ENCODE measurements at regions not wholly inside any gene's neighbourhood (a gene's known extent, or its start where the extent isn't known, plus 50 kb on each side); places are given as distances from the start of the nearest gene placed in this dataset.

DNA sequence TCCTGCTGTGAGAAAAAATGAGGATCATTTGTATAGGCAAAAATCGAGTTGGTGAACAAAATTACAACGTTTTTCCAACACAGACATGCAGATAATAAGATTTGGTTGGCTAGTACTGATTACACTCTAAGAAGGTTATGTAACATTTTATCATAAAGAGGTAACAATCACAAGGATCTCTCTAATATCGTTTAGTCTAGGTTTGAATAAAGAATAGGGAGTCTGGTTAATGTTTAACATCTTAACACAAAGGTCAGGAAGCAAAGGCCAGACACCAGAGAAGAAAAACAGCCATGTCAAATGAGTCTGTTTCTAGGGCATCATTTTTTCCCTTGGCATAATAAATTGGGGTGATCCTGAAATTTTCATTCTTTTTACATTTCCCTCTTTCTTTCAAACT is 207.4 kb upstream of the CHRM3 start:
- Histone ChIP-seq H3K36me3 (no peaks in the 10 kb centered on the region), H3K4me3 (no peak overlapping the region), H3K9me3 (peaks cover 0 to 6% (median 0%) of the 10 kb centered on the region in 11 donors), H3K27ac (no peak overlapping the region), H3K27me3 (no peaks in the 10 kb centered on the region), H3K4me1 (no peaks in the 10 kb centered on the region)
- ATAC-seq (no peak), DNase-seq (no peak)
- TF ChIP-seq, protein P1, sequence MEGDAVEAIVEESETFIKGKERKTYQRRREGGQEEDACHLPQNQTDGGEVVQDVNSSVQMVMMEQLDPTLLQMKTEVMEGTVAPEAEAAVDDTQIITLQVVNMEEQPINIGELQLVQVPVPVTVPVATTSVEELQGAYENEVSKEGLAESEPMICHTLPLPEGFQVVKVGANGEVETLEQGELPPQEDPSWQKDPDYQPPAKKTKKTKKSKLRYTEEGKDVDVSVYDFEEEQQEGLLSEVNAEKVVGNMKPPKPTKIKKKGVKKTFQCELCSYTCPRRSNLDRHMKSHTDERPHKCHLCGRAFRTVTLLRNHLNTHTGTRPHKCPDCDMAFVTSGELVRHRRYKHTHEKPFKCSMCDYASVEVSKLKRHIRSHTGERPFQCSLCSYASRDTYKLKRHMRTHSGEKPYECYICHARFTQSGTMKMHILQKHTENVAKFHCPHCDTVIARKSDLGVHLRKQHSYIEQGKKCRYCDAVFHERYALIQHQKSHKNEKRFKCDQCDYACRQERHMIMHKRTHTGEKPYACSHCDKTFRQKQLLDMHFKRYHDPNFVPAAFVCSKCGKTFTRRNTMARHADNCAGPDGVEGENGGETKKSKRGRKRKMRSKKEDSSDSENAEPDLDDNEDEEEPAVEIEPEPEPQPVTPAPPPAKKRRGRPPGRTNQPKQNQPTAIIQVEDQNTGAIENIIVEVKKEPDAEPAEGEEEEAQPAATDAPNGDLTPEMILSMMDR (IDR thresholded peaks at IDR 0.05) = no peak
- intact Hi-C loops (cut with DNase I) = no loop called here
- 44 to 57% methylated on average over 3 of the region's 3 CpGs for WGBS, 2 donors

DNA sequence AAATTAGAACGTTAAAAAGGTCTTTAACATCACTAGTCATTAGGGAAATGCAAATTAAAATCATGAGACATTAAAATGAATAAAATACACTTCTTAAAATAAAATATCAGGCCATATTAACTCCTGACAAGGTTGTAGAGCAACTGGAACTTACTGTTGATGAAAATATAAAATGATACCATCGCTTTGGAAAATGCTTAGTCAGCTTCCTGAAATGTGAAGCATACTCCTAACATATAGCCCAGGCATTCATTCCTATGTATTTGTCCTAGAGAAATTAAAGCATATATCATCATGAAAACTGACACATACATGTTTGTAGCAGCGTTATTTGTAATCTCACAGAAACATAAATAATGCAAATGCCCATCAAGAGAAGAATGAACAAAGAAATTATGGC is 211.5 kb upstream of the CHRM3 start:
- TF ChIP-seq, protein P1 (IDR thresholded peaks at IDR 0.05) = no peak
- Histone ChIP-seq H3K4me3 (no peak overlapping the region), H3K27ac (no peak overlapping the region), H3K9me3 (peaks cover 0 to 26% (median 0%) of the 10 kb centered on the region in 11 donors), H3K4me1 (no peaks in the 10 kb centered on the region), H3K27me3 (no peaks in the 10 kb centered on the region), H3K36me3 (no peaks in the 10 kb centered on the region)
- ATAC-seq (no peak), DNase-seq (no peak)
- WGBS, 2 donors = 82 to 85% methylated on average over 3 of the region's 3 CpGs
- intact Hi-C loops (cut with DNase I) = no loop called here

DNA sequence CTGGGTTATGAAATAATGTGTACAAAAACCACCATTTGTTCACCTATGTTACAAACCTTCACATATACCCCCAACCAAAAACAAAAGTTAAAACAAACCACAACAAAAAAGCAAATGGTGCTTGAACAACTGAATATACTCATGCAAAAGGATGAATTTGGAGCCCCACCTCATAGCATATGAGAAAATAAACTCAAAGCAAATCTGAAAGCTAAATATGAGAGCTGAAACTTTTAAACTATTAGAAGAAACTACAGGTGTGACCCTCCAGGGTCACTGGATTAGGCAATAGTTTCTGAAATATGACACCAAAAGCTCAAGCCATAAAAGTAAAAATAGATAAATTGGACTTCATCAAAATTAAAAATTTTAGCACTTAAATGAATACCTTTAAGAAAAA is 215.5 kb upstream of the CHRM3 start:
- ATAC-seq (no peak), DNase-seq (no peak)
- TF ChIP-seq, protein P1 (IDR thresholded peaks at IDR 0.05) = no peak
- Histone ChIP-seq H3K27me3 (no peaks in the 10 kb centered on the region), H3K4me1 (no peaks in the 10 kb centered on the region), H3K27ac (no peak overlapping the region), H3K9me3 (peaks cover 0 to 47% (median 10%) of the 10 kb centered on the region in 11 donors), H3K36me3 (no peaks in the 10 kb centered on the region), H3K4me3 (no peak overlapping the region)
- intact Hi-C loops (cut with DNase I) = no loop called here

DNA sequence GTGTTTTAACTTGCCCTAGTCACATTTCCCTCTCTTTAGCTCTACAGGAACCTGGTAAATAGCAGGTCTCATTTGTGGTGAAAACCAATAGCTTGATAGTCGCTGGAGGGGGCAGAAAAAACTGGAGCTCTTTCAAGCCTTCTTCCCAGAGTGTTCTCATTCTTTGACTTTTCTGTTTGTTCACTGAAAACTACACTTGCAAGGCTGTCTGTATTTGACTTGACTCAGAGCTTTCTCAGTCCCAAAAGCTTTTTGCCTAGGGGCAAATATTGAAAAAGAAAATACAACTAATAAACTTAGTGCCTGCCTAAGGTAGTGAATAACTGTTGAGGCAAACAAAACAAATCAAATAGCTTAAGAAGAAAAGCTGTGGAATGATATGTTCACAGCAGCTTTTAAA is 217.1 kb upstream of the CHRM3 start:
- Histone ChIP-seq H3K36me3 (no peaks in the 10 kb centered on the region), H3K27ac (no peak overlapping the region), H3K27me3 (no peaks in the 10 kb centered on the region), H3K4me3 (no peak overlapping the region), H3K4me1 (no peaks in the 10 kb centered on the region), H3K9me3 (peaks cover 0 to 41% (median 10%) of the 10 kb centered on the region in 11 donors)
- no peak for DNase-seq
- intact Hi-C loops (cut with DNase I) = no loop called here
- TF ChIP-seq, protein P1 (IDR thresholded peaks at IDR 0.05) = no peak
- WGBS, 2 donors = 67% methylated on average over 1 of the region's 1 CpG
- ATAC-seq = no peak

Measured in heart right ventricle (tissue), 16 donors.